HL-60 (cell line): ENCODE measurements at regions not wholly inside any gene's neighbourhood (a gene's known extent, or its start where the extent isn't known, plus 50 kb on each side); places are given as distances from the start of the nearest gene placed in this dataset.

Source experiments
- GABPA ChIP-seq: IDR thresholded peaks from 2 replicates; pipeline ENCODE4 v1.6.1; 2012; ENCODE audit warnings: low read depth
- POLR2AphosphoS5 ChIP-seq: IDR thresholded peaks from 2 replicates; pipeline ENCODE4 v1.6.1; 2012; ENCODE audit warnings: low read depth
- TF ChIP-seq, protein P1 (sequence below): IDR thresholded peaks from one replicate; pipeline ENCODE4 v1.5.1; 2011; ENCODE audit warnings: low read length, control low read depth, inconsistent platforms; ENCODE audit not compliant: insufficient read depth
- TF ChIP-seq, protein P2 (sequence below): IDR thresholded peaks from 2 replicates; pipeline ENCODE4 v1.6.1; 2012; ENCODE audit warnings: low read depth; ENCODE audit not compliant: insufficient replicate concordance

DNA sequence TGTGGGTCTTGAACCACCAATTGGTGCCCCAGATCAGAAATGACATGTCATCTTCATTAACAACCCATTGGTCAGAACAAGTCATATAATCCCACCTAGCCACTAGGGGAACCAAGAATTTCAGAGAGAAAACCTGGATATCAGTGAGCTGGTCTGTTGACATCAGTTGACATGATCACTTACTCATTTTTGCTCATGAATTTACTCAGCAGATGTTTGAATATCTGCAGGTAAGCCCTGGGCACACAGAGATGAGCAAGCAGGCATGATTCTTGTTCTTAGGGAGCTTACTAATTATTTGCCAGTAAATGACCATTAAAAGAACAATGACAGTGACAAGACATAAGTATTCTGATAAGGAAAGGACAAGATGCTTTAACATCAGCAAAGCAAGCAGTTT is 64.3 kb upstream of the PLCL2 start:
- TF ChIP-seq, protein P1, sequence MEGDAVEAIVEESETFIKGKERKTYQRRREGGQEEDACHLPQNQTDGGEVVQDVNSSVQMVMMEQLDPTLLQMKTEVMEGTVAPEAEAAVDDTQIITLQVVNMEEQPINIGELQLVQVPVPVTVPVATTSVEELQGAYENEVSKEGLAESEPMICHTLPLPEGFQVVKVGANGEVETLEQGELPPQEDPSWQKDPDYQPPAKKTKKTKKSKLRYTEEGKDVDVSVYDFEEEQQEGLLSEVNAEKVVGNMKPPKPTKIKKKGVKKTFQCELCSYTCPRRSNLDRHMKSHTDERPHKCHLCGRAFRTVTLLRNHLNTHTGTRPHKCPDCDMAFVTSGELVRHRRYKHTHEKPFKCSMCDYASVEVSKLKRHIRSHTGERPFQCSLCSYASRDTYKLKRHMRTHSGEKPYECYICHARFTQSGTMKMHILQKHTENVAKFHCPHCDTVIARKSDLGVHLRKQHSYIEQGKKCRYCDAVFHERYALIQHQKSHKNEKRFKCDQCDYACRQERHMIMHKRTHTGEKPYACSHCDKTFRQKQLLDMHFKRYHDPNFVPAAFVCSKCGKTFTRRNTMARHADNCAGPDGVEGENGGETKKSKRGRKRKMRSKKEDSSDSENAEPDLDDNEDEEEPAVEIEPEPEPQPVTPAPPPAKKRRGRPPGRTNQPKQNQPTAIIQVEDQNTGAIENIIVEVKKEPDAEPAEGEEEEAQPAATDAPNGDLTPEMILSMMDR, result no peak
- TF ChIP-seq POLR2AphosphoS5 (no peak), GABPA (no peak)
- TF ChIP-seq, protein P2, sequence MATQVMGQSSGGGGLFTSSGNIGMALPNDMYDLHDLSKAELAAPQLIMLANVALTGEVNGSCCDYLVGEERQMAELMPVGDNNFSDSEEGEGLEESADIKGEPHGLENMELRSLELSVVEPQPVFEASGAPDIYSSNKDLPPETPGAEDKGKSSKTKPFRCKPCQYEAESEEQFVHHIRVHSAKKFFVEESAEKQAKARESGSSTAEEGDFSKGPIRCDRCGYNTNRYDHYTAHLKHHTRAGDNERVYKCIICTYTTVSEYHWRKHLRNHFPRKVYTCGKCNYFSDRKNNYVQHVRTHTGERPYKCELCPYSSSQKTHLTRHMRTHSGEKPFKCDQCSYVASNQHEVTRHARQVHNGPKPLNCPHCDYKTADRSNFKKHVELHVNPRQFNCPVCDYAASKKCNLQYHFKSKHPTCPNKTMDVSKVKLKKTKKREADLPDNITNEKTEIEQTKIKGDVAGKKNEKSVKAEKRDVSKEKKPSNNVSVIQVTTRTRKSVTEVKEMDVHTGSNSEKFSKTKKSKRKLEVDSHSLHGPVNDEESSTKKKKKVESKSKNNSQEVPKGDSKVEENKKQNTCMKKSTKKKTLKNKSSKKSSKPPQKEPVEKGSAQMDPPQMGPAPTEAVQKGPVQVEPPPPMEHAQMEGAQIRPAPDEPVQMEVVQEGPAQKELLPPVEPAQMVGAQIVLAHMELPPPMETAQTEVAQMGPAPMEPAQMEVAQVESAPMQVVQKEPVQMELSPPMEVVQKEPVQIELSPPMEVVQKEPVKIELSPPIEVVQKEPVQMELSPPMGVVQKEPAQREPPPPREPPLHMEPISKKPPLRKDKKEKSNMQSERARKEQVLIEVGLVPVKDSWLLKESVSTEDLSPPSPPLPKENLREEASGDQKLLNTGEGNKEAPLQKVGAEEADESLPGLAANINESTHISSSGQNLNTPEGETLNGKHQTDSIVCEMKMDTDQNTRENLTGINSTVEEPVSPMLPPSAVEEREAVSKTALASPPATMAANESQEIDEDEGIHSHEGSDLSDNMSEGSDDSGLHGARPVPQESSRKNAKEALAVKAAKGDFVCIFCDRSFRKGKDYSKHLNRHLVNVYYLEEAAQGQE, result no peak
